ENCODE measurements at regions not wholly inside any gene's neighbourhood (a gene's known extent, or its start where the extent isn't known, plus 50 kb on each side); places are given as distances from the start of the nearest gene placed in this dataset.

GRCh38 chr5:128021411-128021810 is 62.2 kb upstream of the SLC12A2 start:
- TF ChIP-seq MAX (IDR thresholded peaks at IDR 0.05) (no peak), JUN (IDR thresholded peaks at IDR 0.05) (no peak), MAZ (IDR thresholded peaks at IDR 0.05; ENCODE audit: borderline replicate concordance, low read depth, low read length) (no peak)
